ENCODE measurements at regions not wholly inside any gene's neighbourhood (a gene's known extent, or its start where the extent isn't known, plus 50 kb on each side); places are given as distances from the start of the nearest gene placed in this dataset.

GRCh38 chr2:122864728-122865127, 1109.3 kb downstream of the TSN start:
- no peak for DNase-seq (ENCODE audit: extremely low spot score)
- no peak for TF ChIP-seq TARDBP (IDR thresholded peaks at IDR 0.05)
- no peak for TF ChIP-seq ELF4 (IDR thresholded peaks at IDR 0.05)
- no peak for TF ChIP-seq CTBP1 (IDR thresholded peaks at IDR 0.05; ENCODE audit: borderline replicate concordance)
- no peak for TF ChIP-seq SP1 (IDR thresholded peaks at IDR 0.05)
- TF ChIP-seq HDGF (IDR thresholded peaks at IDR 0.05; ENCODE audit: borderline replicate concordance), result no peak
- no peak for TF ChIP-seq L3MBTL2 (conservative IDR thresholded peaks at IDR 0.05)
- no peak for TF ChIP-seq SUZ12 (IDR thresholded peaks at IDR 0.05)
- no peak for TF ChIP-seq PKNOX1 (IDR thresholded peaks at IDR 0.05)
- TF ChIP-seq ARNT (IDR thresholded peaks at IDR 0.05), result no peak
- no peak for TF ChIP-seq NFRKB (IDR thresholded peaks at IDR 0.05)
- TF ChIP-seq LEF1 (IDR thresholded peaks at IDR 0.05; ENCODE audit: borderline replicate concordance), result no peak
- TF ChIP-seq BHLHE40 (IDR thresholded peaks at IDR 0.05; ENCODE audit: borderline replicate concordance), result no peak
- no peak for TF ChIP-seq FOXA1 (IDR thresholded peaks at IDR 0.05)
- no peak for TF ChIP-seq ZNF384 (IDR thresholded peaks at IDR 0.05)
- ChIA-PET CTCF (no interaction called here), POLR2A (no interaction called here)

GRCh38 chr2:122866095-122866494, 1110.6 kb downstream of the TSN start:
- CTCF ChIA-PET, result no interaction called here
- POLR2A ChIA-PET, result no interaction called here
- TF ChIP-seq BHLHE40 (IDR thresholded peaks at IDR 0.05; ENCODE audit: borderline replicate concordance) (no peak), FOXA1 (IDR thresholded peaks at IDR 0.05) (no peak), CTBP1 (IDR thresholded peaks at IDR 0.05; ENCODE audit: borderline replicate concordance) (no peak), SUZ12 (IDR thresholded peaks at IDR 0.05) (no peak)
- no peak for DNase-seq (ENCODE audit: extremely low spot score)

GRCh38 chr2:122867941-122868340, 1112.5 kb downstream of the TSN start:
- no peak for TF ChIP-seq BHLHE40 (IDR thresholded peaks at IDR 0.05; ENCODE audit: borderline replicate concordance)
- POLR2A ChIA-PET, result no interaction called here
- DNase-seq (ENCODE audit: extremely low spot score), result no peak
- CTCF ChIA-PET, result no interaction called here

- no peak for DNase-seq (ENCODE audit: extremely low spot score)
- no peak for TF ChIP-seq ARNT (IDR thresholded peaks at IDR 0.05)
- TF ChIP-seq TARDBP (IDR thresholded peaks at IDR 0.05), result no peak
- TF ChIP-seq NFRKB (IDR thresholded peaks at IDR 0.05), result no peak
- ChIA-PET POLR2A (no interaction called here), CTCF (no interaction called here)
Observed at GRCh38 chr2:122868646-122869275, 1113.3 kb downstream of the TSN start.

GRCh38 chr2:122873951-122874350, 1118.5 kb downstream of the TSN start:
- POLR2A ChIA-PET, result no interaction called here
- CTCF ChIA-PET, result interaction anchor here (0.6 to 0.8 kb wide), 2 partner anchors 38 to 363 kb away, joined by 4 read pairs; no protein-coding TSS in a partner anchor
- TF ChIP-seq LEF1 (IDR thresholded peaks at IDR 0.05; ENCODE audit: borderline replicate concordance) (no peak), FOXK2 (IDR thresholded peaks at IDR 0.05) (no peak), PKNOX1 (IDR thresholded peaks at IDR 0.05) (no peak), ELF4 (IDR thresholded peaks at IDR 0.05) (no peak), TARDBP (IDR thresholded peaks at IDR 0.05) (no peak), FOXM1 (IDR thresholded peaks at IDR 0.05; ENCODE audit: borderline replicate concordance) (no peak), ARNT (IDR thresholded peaks at IDR 0.05) (no peak), SUZ12 (IDR thresholded peaks at IDR 0.05) (no peak), CTBP1 (IDR thresholded peaks at IDR 0.05; ENCODE audit: borderline replicate concordance) (no peak), FOXA1 (IDR thresholded peaks at IDR 0.05) (no peak), HDGF (IDR thresholded peaks at IDR 0.05; ENCODE audit: borderline replicate concordance) (no peak), ZNF384 (IDR thresholded peaks at IDR 0.05) (no peak), NFRKB (IDR thresholded peaks at IDR 0.05) (no peak)
- DNase-seq (ENCODE audit: extremely low spot score), result no peak

GRCh38 chr2:122875091-122875865, 1119.8 kb downstream of the TSN start:
- TF ChIP-seq LEF1 (IDR thresholded peaks at IDR 0.05; ENCODE audit: borderline replicate concordance) (no peak), NFRKB (IDR thresholded peaks at IDR 0.05) (no peak), ELF4 (IDR thresholded peaks at IDR 0.05) (no peak), BHLHE40 (IDR thresholded peaks at IDR 0.05; ENCODE audit: borderline replicate concordance) (no peak), PKNOX1 (IDR thresholded peaks at IDR 0.05) (no peak), SP1 (IDR thresholded peaks at IDR 0.05) (no peak), L3MBTL2 (conservative IDR thresholded peaks at IDR 0.05) (no peak), FOXA1 (IDR thresholded peaks at IDR 0.05) (no peak), TARDBP (IDR thresholded peaks at IDR 0.05) (no peak), ZNF384 (IDR thresholded peaks at IDR 0.05) (no peak), CTBP1 (IDR thresholded peaks at IDR 0.05; ENCODE audit: borderline replicate concordance) (no peak)
- no peak for DNase-seq (ENCODE audit: extremely low spot score)
- CTCF ChIA-PET, result interaction anchor here (0.8 kb wide), 1 partner anchor 364 kb away, joined by 4 read pairs; no protein-coding TSS in a partner anchor
- POLR2A ChIA-PET, result no interaction called here

All from HEK293T (cell line).